ENCODE measurements at regions not wholly inside any gene's neighbourhood (a gene's known extent, or its start where the extent isn't known, plus 50 kb on each side); places are given as distances from the start of the nearest gene placed in this dataset.

DNA sequence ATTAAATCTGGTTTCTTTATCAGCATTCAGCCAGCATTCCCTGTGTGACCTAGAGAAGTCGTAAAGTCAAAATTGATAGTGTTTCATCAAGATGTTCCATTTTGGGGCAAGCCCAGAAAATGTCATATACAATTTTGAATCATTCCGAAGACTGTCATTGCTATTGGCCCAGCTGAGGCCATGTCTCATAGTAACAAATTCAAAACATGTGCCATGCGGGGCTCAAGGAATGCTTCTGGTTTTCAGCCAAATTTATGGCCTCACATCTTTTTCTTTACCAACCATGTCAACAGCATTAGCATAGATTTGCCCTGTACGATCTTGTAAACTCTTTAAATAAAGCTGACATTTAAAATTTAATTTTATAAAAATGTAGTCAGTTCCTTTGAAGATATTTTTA lies 314.7 kb downstream of the PAX1 start:
- TF ChIP-seq TAF1 (IDR thresholded peaks at IDR 0.05; ENCODE audit: low read depth, low read length) (no peak), POLR2AphosphoS5 (IDR thresholded peaks at IDR 0.05; ENCODE audit: low read depth, low read length) (no peak)
